ENCODE measurements at regions not wholly inside any gene's neighbourhood (a gene's known extent, or its start where the extent isn't known, plus 50 kb on each side); places are given as distances from the start of the nearest gene placed in this dataset.
"Not testable (repeated sequence)": the region's sequence is repeated elsewhere in the genome, so short reads cannot be mapped to it uniquely, and the experiment has no call there.

DNA sequence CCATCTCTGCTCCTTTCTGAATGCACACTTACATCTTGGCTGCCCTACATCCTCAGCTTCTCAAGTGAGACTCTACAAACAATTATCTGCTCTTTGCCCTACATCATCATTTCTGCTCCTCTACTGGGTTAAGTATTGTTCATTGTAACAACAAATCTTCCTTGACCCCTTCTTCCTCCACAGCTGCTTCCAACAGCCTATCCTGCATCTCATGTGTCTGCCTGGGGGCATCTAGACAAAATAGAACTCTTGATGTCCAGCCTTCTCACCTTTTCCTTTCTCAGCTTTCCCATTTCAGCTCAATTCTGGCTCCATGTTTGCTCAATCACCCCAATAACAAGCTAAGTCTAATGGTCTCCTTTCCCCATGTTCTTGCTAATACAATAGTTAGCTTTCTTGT is 509.8 kb downstream of the DIRAS2 start:
- Mint-ChIP-seq H3K27me3 (peaks cover 25% of the 10 kb centered on the region), H3K27ac (no peak overlapping the region), H3K4me3 (no peak overlapping the region), H3K36me3 (ENCODE audit: low read depth) (no peaks in the 10 kb centered on the region), H3K4me1 (ENCODE audit: low read depth) (no peaks in the 10 kb centered on the region), H3K9me3 (no peaks in the 10 kb centered on the region)

DNA sequence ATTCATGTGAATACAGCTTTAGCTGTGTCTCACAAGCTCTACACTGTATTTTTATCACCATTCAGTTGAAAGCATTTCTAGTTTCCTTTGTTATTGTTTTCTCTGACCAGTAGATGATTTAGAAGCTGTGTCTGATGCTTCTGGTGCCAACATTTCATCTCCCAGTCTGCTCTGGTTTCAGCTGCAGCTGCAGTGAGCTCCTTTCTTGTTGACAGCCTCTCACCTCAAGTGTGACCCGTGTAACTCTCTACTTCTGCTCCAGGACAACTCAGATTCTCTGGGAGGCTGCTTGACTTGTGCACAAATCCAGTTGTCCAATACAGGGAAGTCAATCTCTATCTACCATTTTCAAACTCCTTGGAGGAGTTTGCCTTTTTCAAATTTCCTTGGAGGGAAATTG is 504.8 kb downstream of the DIRAS2 start:
- Mint-ChIP-seq H3K9me3 (no peaks in the 10 kb centered on the region), H3K4me3 (no peak overlapping the region), H3K27me3 (peaks cover 33% of the 10 kb centered on the region), H3K4me1 (ENCODE audit: low read depth) (peaks cover 4% of the 10 kb centered on the region), H3K36me3 (ENCODE audit: low read depth) (no peaks in the 10 kb centered on the region), H3K27ac (no peak overlapping the region)

DNA sequence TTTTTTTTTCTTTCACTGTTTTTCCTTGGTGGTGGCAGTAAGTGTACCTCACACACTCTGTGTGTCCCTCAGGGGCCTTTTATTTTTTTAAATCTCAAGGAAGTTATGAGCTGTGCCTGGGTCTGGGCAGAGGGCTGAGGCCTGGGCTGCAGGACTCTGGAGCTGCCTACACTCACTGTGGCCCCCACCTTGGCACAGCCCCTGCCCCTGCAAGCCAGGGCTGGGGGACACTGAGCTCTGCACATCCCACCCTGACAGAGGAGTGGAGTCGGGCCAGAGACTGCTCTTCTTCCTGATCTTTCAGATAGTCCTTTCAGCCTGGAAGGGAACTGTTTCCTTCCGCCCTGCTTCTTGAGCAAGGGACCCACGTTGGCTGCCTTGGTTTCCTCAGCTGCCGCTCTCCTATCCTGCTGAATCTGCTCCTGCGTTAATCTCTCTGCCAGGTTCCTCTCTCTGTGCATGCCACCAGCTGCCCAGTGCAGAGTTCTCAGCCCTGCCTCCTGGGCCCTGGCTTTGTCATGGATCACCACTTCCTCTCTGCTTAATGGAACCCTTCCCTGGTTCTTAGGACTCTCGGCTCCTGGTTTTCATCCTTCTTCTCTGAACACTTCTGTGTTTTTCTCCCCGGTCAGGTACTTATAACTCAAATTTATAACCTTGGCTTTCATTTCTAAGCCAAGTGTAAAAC is 502.3 kb downstream of the DIRAS2 start:
- Mint-ChIP-seq H3K4me3 (no peak overlapping the region), H3K4me1 (ENCODE audit: low read depth) (peaks cover 5% of the 10 kb centered on the region), H3K27ac (no peak overlapping the region), H3K36me3 (ENCODE audit: low read depth) (no peaks in the 10 kb centered on the region), H3K27me3 (peaks cover 34% of the 10 kb centered on the region), H3K9me3 (no peaks in the 10 kb centered on the region)

DNA sequence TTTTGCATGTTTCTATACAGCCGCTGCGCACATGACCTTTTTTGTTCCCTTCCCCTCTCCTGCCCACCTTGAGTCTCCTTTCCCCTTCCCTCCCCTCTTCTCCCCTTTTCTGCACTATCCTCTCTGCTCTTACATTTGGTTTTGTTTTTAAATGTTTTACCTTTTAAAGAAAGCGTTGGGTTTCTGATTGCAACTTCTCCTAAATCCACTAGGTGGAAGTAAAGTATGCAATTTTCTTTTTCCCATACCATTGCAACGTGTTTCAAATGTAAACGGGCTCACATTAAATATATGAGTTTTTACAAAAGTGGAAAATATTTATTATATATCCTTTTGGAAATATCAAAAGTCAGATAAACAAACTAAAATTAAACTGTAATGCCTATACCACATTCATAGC is 500.9 kb downstream of the DIRAS2 start:
- peaks cover 32% of the 10 kb centered on the region for H3K27me3 Mint-ChIP-seq
- peaks cover 5% of the 10 kb centered on the region for H3K4me1 Mint-ChIP-seq (ENCODE audit: low read depth)
- no peaks in the 10 kb centered on the region for H3K9me3 Mint-ChIP-seq
- H3K36me3 Mint-ChIP-seq (ENCODE audit: low read depth), result no peaks in the 10 kb centered on the region
- H3K4me3 Mint-ChIP-seq, result no peak overlapping the region
- H3K27ac Mint-ChIP-seq, result no peak overlapping the region

DNA sequence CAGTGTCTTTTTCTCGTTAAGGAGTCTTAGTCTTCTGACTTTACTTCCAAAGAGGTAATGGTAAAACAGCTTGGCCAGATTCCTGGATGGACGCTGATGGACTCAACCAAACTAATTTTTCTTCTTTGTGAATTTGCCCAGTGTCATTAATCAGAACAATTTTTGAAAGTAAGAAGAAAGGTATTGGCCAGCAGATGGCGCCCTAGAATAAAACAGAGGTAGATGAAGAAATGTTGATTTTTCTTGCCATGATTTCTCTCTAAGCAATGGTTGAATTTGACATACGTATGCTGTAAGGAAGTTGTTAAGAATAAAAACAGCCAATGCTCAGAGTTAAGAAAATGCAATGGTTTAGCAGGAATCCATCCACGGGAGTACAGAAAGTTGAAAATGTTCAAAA is 500.0 kb downstream of the DIRAS2 start:
- no peaks in the 10 kb centered on the region for H3K36me3 Mint-ChIP-seq (ENCODE audit: low read depth)
- H3K27ac Mint-ChIP-seq, result no peak overlapping the region
- H3K4me1 Mint-ChIP-seq (ENCODE audit: low read depth), result peaks cover 5% of the 10 kb centered on the region
- H3K9me3 Mint-ChIP-seq, result no peaks in the 10 kb centered on the region
- no peak overlapping the region for H3K4me3 Mint-ChIP-seq
- peaks cover 39% of the 10 kb centered on the region for H3K27me3 Mint-ChIP-seq

DNA sequence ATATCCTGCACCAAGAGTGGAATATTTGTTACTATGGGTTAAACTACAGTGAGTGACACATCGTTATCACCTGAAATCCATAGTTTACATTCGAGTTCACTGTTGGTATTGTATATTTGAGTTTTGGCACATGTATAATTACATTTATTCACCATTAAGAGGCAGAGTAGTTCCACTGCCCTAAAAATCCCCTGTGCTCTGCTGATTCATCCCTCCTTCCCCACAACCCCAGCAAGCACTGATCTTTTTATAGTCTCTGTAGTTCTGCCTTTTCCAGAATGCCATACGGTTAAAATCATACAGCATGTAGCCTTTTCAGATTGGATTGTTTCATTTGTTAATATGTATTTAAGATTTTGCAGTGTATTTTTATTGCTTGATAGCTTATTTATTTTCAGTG is 495.2 kb downstream of the DIRAS2 start:
- H3K9me3 Mint-ChIP-seq, result no peaks in the 10 kb centered on the region
- no peak overlapping the region for H3K4me3 Mint-ChIP-seq
- H3K27me3 Mint-ChIP-seq, result peaks cover 31% of the 10 kb centered on the region
- H3K27ac Mint-ChIP-seq, result no peak overlapping the region
- no peaks in the 10 kb centered on the region for H3K36me3 Mint-ChIP-seq (ENCODE audit: low read depth)
- H3K4me1 Mint-ChIP-seq (ENCODE audit: low read depth), result peaks cover 4% of the 10 kb centered on the region

DNA sequence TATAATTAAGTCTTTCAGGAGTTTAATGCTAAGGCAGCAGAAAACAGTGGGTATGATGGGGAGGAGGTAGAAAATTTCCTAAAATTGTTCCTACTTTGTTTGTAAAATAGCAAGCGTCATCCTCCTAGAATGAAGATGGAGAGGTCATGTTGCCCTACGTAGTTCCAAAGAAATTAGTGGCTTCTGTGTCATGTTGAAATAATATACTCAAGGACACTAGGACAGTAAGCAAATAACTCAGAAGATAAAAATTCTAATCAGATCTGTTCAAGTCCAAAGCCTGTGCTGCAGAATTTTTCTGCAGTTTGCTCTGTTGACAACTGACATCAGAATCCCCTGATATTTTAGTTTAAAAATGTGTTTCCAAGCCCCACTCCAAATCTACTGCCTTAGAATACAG is 486.3 kb downstream of the DIRAS2 start:
- H3K9me3 Mint-ChIP-seq, result no peaks in the 10 kb centered on the region
- no peak overlapping the region for H3K27ac Mint-ChIP-seq
- H3K4me3 Mint-ChIP-seq, result no peak overlapping the region
- H3K4me1 Mint-ChIP-seq (ENCODE audit: low read depth), result no peaks in the 10 kb centered on the region
- no peaks in the 10 kb centered on the region for H3K27me3 Mint-ChIP-seq
- H3K36me3 Mint-ChIP-seq (ENCODE audit: low read depth), result no peaks in the 10 kb centered on the region

DNA sequence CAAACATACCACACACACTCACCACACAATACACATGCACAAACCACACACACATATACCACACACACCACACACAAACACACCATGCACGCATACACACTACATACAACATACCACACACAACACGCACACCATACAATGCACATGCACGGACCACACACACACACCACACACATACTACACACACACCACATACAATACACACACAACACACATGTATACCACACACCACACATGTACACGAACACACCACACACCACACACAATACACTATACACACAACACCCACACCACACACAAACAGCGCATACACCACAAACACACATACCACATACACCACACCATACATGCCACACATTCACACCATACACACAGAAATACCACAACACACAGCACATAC is 480.3 kb downstream of the DIRAS2 start:
- no peak overlapping the region for H3K4me3 Mint-ChIP-seq
- H3K27me3 Mint-ChIP-seq, result no peaks in the 10 kb centered on the region
- no peaks in the 10 kb centered on the region for H3K9me3 Mint-ChIP-seq
- no peaks in the 10 kb centered on the region for H3K36me3 Mint-ChIP-seq (ENCODE audit: low read depth)
- H3K4me1 Mint-ChIP-seq (ENCODE audit: low read depth), result peaks cover 3% of the 10 kb centered on the region
- no peak overlapping the region for H3K27ac Mint-ChIP-seq

DNA sequence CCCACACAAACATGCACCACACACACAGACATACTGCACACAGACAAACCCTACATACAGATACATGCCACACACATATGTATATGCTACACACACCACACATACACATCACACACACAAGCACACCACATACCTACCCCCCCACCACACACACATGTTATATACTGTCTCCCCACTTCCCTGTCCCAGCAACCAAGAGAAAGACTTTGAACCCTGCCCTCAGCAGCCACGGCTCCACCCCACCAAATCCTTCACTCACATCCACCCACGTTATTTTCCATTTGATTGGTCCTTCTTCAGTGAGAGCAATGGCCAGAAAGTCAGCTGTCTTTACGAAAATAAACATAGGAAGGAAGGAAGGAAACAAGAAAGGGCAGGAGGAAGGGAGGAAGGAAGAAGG is 479.8 kb downstream of the DIRAS2 start:
- Mint-ChIP-seq H3K27ac (no peak overlapping the region), H3K4me1 (ENCODE audit: low read depth) (peaks cover 3% of the 10 kb centered on the region), H3K9me3 (no peaks in the 10 kb centered on the region), H3K36me3 (ENCODE audit: low read depth) (no peaks in the 10 kb centered on the region), H3K4me3 (no peak overlapping the region), H3K27me3 (no peaks in the 10 kb centered on the region)

DNA sequence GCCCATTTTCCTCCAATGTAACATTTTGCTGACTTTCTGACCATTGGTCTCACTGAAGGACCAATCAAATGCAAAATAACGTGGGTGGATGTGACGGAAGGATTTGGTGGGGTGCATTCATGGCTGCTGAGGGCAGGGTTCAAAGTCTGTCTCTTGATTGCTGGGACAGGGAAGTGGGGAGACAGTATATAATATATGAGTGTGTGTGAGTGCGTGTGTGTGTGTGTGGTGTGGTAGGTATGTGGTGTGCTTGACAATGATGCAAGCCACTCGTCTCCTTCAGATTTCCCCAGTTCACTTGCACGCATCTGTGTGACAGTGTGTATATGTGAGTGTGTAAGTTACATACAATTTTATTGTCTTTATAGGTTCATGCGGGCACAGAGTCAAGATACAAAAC is 477.3 kb downstream of the DIRAS2 start:
- Mint-ChIP-seq H3K27ac (no peak overlapping the region), H3K9me3 (peaks cover under 1% of the 10 kb centered on the region), H3K4me3 (no peak overlapping the region), H3K4me1 (ENCODE audit: low read depth) (peaks cover 3% of the 10 kb centered on the region), H3K36me3 (ENCODE audit: low read depth) (no peaks in the 10 kb centered on the region), H3K27me3 (no peaks in the 10 kb centered on the region)

DNA sequence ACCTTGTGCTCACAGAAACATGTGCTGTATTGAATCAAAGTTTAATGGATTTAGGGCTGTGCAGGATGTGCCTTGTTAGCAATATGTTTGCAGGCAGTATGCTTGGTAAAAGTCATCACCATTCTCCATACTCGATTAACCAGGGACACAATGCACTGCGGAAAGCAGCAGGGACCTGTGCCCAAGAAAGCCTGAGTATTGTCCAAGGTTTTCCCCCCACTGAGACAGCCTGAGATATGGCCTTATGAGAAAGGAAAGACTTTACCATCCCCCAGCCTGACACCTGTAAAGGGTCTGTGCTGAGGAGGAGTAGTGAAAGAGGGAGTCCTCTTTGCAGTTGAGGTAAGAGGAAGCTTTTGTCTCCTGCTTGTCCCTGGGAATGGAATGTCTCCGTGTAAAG is 476.2 kb downstream of the DIRAS2 start:
- H3K27ac Mint-ChIP-seq; H3K4me1 Mint-ChIP-seq (ENCODE audit: low read depth); H3K36me3 Mint-ChIP-seq (ENCODE audit: low read depth); H3K4me3 Mint-ChIP-seq; H3K27me3 Mint-ChIP-seq; H3K9me3 Mint-ChIP-seq: not testable (repeated sequence)

DNA sequence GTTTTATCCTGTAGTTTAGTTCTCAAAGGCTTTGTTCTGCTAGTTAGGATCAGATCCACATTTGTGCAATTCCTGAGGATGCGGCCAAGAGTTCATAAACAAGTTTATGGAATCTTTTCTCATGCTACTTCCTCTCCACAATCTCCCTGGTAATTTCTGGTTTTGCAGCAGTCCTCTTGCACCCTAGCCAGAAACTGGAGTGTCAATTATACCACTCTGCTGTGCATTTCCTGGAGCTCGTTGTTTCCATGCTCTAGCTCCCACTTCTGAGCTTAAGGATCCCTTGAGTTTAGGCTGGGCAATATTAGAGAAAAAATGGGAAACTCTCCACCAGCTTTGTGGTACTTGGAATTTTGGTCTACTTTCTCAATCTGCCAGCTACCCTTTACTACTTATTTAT is 474.7 kb downstream of the DIRAS2 start:
- Mint-ChIP-seq H3K9me3 (peaks cover 15% of the 10 kb centered on the region), H3K36me3 (ENCODE audit: low read depth) (no peaks in the 10 kb centered on the region), H3K4me3 (no peak overlapping the region), H3K4me1 (ENCODE audit: low read depth) (no peaks in the 10 kb centered on the region), H3K27ac (no peak overlapping the region), H3K27me3 (no peaks in the 10 kb centered on the region)

DNA sequence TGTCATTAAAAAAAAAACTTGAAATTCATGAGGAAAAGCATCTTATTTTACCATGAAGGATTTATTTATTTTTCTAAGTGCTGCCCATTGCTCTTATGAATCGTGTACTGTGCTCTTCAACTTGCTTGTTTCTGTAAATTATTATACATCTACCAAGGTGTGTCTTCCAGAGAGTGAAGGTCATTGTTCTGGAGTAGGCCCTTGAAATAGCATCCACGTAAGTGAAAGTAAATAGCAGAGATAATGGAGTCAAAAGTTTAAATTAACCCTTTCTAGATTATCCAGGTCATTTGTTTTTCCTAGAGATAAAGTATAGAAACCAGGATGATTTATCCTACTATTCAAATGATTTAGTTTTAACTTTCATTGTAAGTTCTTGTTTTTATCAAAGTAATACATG is 473.1 kb downstream of the DIRAS2 start:
- H3K36me3 Mint-ChIP-seq (ENCODE audit: low read depth), result no peaks in the 10 kb centered on the region
- no peak overlapping the region for H3K27ac Mint-ChIP-seq
- H3K27me3 Mint-ChIP-seq, result no peaks in the 10 kb centered on the region
- peaks cover 15% of the 10 kb centered on the region for H3K9me3 Mint-ChIP-seq
- H3K4me1 Mint-ChIP-seq (ENCODE audit: low read depth), result no peaks in the 10 kb centered on the region
- H3K4me3 Mint-ChIP-seq, result no peak overlapping the region

DNA sequence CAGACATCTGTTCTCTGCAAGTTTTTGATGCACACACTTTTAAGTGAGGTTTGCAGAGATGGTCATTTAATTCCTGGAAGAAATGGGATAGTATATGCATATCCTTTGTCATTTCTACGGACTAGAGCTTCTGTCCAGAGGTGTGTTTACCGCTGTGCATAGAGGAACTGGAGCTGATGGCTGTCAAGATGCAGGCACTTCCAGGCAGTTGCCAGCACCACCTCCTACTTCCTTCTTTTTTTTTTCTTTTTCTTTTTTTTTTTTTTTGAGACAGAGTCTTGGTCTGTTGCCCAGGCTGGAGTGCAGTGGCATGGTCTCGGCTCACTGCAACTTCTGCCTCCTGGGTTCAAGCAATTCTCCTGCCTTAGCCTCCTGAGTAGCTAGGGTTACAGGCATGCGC is 468.7 kb downstream of the DIRAS2 start:
- H3K4me1 Mint-ChIP-seq (ENCODE audit: low read depth); H3K27me3 Mint-ChIP-seq; H3K4me3 Mint-ChIP-seq; H3K27ac Mint-ChIP-seq; H3K36me3 Mint-ChIP-seq (ENCODE audit: low read depth): not testable (repeated sequence)
- H3K9me3 Mint-ChIP-seq, result peaks cover 15% of the 10 kb centered on the region

DNA sequence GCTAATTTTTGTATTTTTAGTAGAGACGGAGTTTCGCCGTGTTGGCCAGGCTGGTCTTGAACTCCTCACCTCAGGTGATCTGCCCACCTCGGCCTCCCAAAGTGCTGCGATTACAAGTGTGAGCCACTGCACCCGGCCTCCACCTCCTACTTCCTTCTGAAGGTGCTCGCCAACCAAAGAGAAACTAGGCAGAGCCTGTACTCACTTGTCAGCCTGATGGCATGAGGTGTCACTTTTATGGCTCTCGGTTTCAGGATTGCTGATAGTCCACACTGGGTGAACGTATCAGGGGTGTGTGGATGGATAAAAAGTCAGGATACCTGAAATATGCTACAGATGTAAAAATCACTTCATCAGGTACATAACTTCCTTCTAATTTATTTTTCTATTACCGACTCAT is 468.3 kb downstream of the DIRAS2 start:
- peaks cover 15% of the 10 kb centered on the region for H3K9me3 Mint-ChIP-seq
- not testable (repeated sequence) for H3K4me3 Mint-ChIP-seq; H3K4me1 Mint-ChIP-seq (ENCODE audit: low read depth); H3K27me3 Mint-ChIP-seq; H3K36me3 Mint-ChIP-seq (ENCODE audit: low read depth); H3K27ac Mint-ChIP-seq

DNA sequence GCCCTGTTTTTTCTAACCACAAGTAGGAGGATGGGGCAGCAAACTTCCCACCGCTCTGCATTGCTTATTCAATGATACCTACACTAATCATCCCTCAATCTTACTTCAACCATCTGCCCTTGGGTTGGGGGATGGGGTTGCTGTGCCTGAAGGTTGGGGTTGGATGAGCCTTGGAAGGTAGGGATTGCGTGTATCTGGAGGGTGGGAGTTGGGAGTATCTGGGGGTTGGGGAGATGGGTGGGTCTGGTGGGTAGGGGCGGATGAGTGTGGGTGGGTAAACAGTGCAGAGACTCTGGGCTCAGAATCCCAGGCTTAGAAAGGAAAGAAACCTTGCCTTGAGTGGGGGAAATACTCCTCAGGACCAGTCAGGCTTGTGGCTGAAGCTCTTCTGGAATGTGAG is 467.4 kb downstream of the DIRAS2 start:
- no peaks in the 10 kb centered on the region for H3K4me1 Mint-ChIP-seq (ENCODE audit: low read depth)
- H3K9me3 Mint-ChIP-seq, result peaks cover 15% of the 10 kb centered on the region
- no peak overlapping the region for H3K27ac Mint-ChIP-seq
- H3K36me3 Mint-ChIP-seq (ENCODE audit: low read depth), result no peaks in the 10 kb centered on the region
- no peak overlapping the region for H3K4me3 Mint-ChIP-seq
- no peaks in the 10 kb centered on the region for H3K27me3 Mint-ChIP-seq

All from stimulated activated naive CD8-positive, alpha-beta T cell treated with anti-CD3 and anti-CD28 coated beads, Interleukin-15, Interleukin-2, amounts not matched to agents 100 ng/mL and 50 ng/mL, for 24 hours (primary cell).